Thoracic aorta (tissue), 2 donors: ENCODE measurements at regions not wholly inside any gene's neighbourhood (a gene's known extent, or its start where the extent isn't known, plus 50 kb on each side); places are given as distances from the start of the nearest gene placed in this dataset.

Source experiments
- ATAC-seq: fragments of 150-250 bp; one replicate; pipeline ENCODE4 v1.8.0; 2017; ENCODE audit warnings: low read depth; ENCODE audit not compliant: insufficient number of reproducible peaks, low FRiP score
- DNase-seq: peaks from one replicate; pipeline ENCODE4 v3.0.0-alpha.2; 2020; ENCODE audit warnings: low spot score
- H3K27ac ChIP-seq, 2 donors: fragments of 200-600 bp; sonication (generic); 1 replicate in 1 of 2; 2 replicates in 1 of 2; pipeline ENCODE4 v1.5.1; 2016; ENCODE audit warnings: mild to moderate bottlenecking in 2 of 2, moderate library complexity in 2 of 2
- H3K27me3 ChIP-seq: fragments of 200-600 bp; sonication (generic); replicated peaks from 2 replicates; pipeline ENCODE4 v1.6.0; 2016; ENCODE audit warnings: mild to moderate bottlenecking; ENCODE audit not compliant: insufficient read depth
- H3K36me3 ChIP-seq: fragments of 200-600 bp; sonication (generic); one replicate; pipeline ENCODE4 v1.5.1; 2016
- H3K4me1 ChIP-seq, 2 donors: fragments of 200-600 bp; sonication (generic); 1 replicate in 1 of 2; 2 replicates in 1 of 2; pipeline versions ENCODE4 v1.5.1 to v1.6.0; 2016; ENCODE audit warnings: low read depth in 2 of 2, mild to moderate bottlenecking in 1 of 2; ENCODE audit not compliant: control insufficient read depth in 1 of 2
- H3K4me3 ChIP-seq: fragments of 200-600 bp; sonication (generic); 2 replicates; pipeline ENCODE4 v1.5.1; 2016; ENCODE audit warnings: mild to moderate bottlenecking
- H3K9me3 ChIP-seq: fragments of 200-600 bp; sonication (generic); 2 replicates; pipeline ENCODE4 v1.5.1; 2016
- TF ChIP-seq, protein P1 (sequence below): fragments of 200-600 bp; sonication (generic); IDR thresholded peaks from one replicate; pipeline ENCODE4 v1.5.1; 2019; ENCODE audit warnings: antibody characterized with exemption

DNA sequence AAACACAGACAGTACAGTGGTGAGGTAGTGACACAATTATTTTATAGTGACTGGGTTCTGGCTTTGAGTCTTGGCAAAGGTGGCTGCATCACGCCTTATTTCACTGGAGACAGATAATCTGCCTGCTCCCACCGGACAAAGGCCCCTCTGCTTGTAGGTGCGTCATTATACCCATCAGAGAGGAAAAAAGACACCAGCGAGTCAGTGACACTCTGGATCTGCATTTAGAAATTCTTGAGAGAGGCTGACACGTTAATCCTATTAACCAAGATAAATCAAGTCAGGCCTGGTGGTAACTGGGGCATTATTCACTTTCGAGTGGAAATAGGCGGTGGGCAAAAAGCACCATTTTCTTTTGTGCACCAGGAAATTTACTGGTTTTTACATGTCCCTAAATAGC is 76.2 kb downstream of the NR2F2 start:
- DNase-seq (no peak), ATAC-seq (no peak)
- Histone ChIP-seq H3K36me3 (no peaks in the 10 kb centered on the region), H3K4me3 (no peak overlapping the region), H3K4me1 (peaks cover 4 to 20% of the 10 kb centered on the region in 2 donors), H3K27ac (no peak overlapping the region), H3K27me3 (peaks cover 23% of the 10 kb centered on the region), H3K9me3 (no peaks in the 10 kb centered on the region)
- TF ChIP-seq, protein P1, sequence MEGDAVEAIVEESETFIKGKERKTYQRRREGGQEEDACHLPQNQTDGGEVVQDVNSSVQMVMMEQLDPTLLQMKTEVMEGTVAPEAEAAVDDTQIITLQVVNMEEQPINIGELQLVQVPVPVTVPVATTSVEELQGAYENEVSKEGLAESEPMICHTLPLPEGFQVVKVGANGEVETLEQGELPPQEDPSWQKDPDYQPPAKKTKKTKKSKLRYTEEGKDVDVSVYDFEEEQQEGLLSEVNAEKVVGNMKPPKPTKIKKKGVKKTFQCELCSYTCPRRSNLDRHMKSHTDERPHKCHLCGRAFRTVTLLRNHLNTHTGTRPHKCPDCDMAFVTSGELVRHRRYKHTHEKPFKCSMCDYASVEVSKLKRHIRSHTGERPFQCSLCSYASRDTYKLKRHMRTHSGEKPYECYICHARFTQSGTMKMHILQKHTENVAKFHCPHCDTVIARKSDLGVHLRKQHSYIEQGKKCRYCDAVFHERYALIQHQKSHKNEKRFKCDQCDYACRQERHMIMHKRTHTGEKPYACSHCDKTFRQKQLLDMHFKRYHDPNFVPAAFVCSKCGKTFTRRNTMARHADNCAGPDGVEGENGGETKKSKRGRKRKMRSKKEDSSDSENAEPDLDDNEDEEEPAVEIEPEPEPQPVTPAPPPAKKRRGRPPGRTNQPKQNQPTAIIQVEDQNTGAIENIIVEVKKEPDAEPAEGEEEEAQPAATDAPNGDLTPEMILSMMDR: no peak

DNA sequence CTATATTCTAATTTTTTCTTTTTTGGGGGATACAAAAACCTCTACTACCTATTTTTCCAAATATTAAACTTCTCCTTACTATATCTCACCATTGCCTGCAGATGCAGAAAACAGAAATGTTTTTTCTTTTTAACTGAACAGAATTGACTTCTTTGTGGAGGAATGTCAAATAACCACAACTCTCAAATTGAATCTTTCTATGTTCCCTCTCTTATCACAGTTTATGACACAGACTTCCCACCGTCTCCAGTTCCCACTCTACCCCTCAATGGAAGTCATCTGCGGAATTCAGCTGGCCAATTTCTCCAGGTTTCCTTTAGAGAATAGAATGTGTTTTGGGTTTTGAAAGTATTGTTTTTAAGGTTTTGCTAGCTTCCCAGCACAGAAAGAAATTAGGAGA is 77.0 kb downstream of the NR2F2 start:
- H3K27me3 ChIP-seq: peaks cover 27% of the 10 kb centered on the region
- TF ChIP-seq, protein P1: no peak
- DNase-seq: no peak
- no peaks in the 10 kb centered on the region for H3K36me3 ChIP-seq
- no peaks in the 10 kb centered on the region for H3K9me3 ChIP-seq
- no peak overlapping the region for H3K27ac ChIP-seq
- no peak overlapping the region for H3K4me3 ChIP-seq
- ATAC-seq: no peak
- H3K4me1 ChIP-seq: peaks cover 4 to 20% of the 10 kb centered on the region in 2 donors

DNA sequence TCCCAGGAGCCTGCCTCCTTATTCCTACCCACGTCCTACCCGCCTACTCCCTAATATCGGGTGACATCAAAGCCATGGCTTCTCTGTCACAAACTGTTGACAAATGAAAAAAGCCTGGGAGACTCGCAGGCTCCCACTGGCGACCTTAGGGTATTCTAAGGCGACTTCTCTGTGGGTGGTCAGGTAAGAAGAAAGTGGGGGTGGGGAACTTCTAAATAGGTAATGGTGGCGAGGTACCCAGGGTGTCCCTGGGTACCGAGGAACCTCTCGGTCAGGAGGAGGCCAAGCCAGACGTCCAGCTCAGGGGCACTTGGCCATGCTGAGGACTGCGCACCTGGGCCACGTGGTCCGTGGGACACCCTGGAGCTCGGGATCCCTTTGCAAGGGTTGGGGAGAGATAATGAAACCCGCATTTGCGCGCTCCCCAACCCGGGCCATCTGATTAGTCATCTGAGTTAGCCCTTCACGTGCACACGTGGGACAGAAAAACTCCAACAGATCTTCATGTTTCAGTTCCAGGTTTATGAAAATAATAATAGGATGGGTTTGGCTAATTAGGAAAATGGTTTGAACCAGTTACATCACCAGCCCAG is 78.2 kb downstream of the NR2F2 start:
- Histone ChIP-seq H3K27me3 (peaks cover 35% of the 10 kb centered on the region), H3K36me3 (no peaks in the 10 kb centered on the region), H3K4me1 (peaks cover 4 to 20% of the 10 kb centered on the region in 2 donors), H3K4me3 (peak overlapping the region; percentile 58), H3K9me3 (no peaks in the 10 kb centered on the region), H3K27ac (no peak overlapping the region)
- no peak for DNase-seq
- TF ChIP-seq, protein P1: no peak
- no peak for ATAC-seq

DNA sequence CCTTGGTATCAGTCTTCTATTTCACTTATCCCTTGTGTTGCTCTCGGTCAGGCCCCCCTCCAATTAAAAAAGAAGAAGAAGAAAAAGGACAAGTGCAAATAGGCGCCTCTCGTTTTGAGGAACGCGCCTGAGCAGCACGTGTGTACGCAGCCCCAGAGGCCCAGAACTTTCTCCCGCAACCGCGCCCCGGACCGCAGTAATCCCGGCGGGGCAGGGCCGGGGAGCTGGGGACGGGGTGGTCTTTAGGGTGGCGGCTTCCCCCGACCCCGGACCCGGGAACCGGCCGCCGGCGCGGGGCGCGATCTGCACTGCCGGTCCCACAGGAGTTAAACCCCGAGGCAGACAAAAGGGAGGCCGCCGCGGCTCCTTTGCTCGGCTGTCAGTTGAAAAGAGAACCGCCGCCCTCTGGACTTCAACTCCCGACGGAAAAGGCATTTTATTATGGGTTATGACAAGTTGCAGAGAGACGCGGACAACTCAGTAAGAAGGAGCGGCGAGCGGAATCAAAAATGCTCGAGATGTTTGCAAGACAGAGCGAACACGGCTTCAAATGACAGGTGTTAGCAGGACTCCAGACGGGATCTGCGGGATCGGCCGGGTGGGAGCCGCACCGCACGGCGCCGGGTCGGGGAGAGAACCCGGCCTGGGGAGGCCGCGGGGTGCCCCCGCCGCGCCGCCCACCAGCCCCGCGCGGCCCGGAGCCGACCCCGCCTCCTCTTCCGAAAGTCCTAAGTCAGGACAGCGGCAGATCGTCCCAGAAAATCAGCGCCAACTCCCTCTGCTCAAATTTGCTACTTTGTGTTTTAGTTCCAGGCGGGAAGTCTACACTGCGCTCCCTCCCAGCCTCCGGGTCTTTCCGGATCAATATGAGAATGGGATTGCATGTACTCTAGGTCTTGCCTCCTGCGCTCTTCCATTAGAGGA is 79.0 kb downstream of the NR2F2 start:
- Histone ChIP-seq H3K36me3 (no peaks in the 10 kb centered on the region), H3K27me3 (peaks cover 36% of the 10 kb centered on the region), H3K9me3 (no peaks in the 10 kb centered on the region), H3K27ac (no peak overlapping the region), H3K4me1 (peaks cover 4 to 20% of the 10 kb centered on the region in 2 donors), H3K4me3 (peak overlapping the region; percentile 58)
- TF ChIP-seq, protein P1: no peak
- no peak for DNase-seq
- ATAC-seq: no peak
